Astrocyte (in vitro differentiated cells and primary cell): ENCODE measurements at regions not wholly inside any gene's neighbourhood (a gene's known extent, or its start where the extent isn't known, plus 50 kb on each side); places are given as distances from the start of the nearest gene placed in this dataset.
A peak's percentile ranks its signal among the peaks of the same experiment; 100 is the strongest.

ENCODE experiments used
- DNase-seq: peaks from one replicate; pipeline ENCODE4 v3.0.0-alpha.2; 2010; ENCODE audit warnings: low read depth
- FAIRE-seq: peaks from 2 replicates; lab custom pipeline; 2011; peaks lifted over from hg19 to GRCh38; lab: Jason Lieb, UNC
- H2AFZ ChIP-seq: 2 replicates; pipeline ENCODE4 v1.6.0; 2012; ENCODE audit warnings: low read depth, low read length, inconsistent platforms
- H3K27ac ChIP-seq: 2 replicates; pipeline ENCODE4 v1.5.1; 2011; ENCODE audit warnings: low read depth, low read length, inconsistent platforms
- H3K27me3 ChIP-seq: 2 replicates; pipeline ENCODE4 v1.6.0; 2011; ENCODE audit warnings: low read length, inconsistent platforms; ENCODE audit not compliant: insufficient read depth
- H3K36me3 ChIP-seq: 2 replicates; pipeline ENCODE4 v1.5.1; 2011; ENCODE audit warnings: low read length, inconsistent platforms; ENCODE audit not compliant: insufficient read depth
- H3K4me1 ChIP-seq: 2 replicates; pipeline ENCODE4 v1.5.1; 2011; ENCODE audit warnings: low read length, inconsistent platforms; ENCODE audit not compliant: insufficient read depth
- H3K4me2 ChIP-seq: 2 replicates; pipeline ENCODE4 v1.6.0; 2012; ENCODE audit warnings: low read length, inconsistent platforms
- H3K4me3 ChIP-seq: 2 replicates; pipeline ENCODE4 v1.5.1; 2011; ENCODE audit warnings: low read depth, mild to moderate bottlenecking, low read length, inconsistent platforms; ENCODE audit not compliant: insufficient read depth
- H3K79me2 ChIP-seq: 2 replicates; pipeline ENCODE4 v1.6.0; 2012; ENCODE audit warnings: mild to moderate bottlenecking, low read length, inconsistent platforms; ENCODE audit not compliant: insufficient read depth
- H3K9ac ChIP-seq: 2 replicates; pipeline ENCODE4 v1.6.0; 2012; ENCODE audit warnings: mild to moderate bottlenecking, low read length, inconsistent platforms
- H3K9me3 ChIP-seq: 2 replicates; pipeline ENCODE4 v1.5.1; 2012; ENCODE audit warnings: low read depth, mild to moderate bottlenecking, low read length, inconsistent platforms; ENCODE audit not compliant: insufficient read depth
- H4K20me1 ChIP-seq: 2 replicates; pipeline ENCODE4 v1.6.0; 2012; ENCODE audit warnings: low read length, inconsistent platforms; ENCODE audit not compliant: insufficient read depth
- H3K27ac Mint-ChIP-seq: one replicate; pipeline ENCODE4 v1.8.0; 2021; ENCODE audit warnings: mild to moderate bottlenecking, mixed read lengths; ENCODE audit not compliant: unreplicated experiment
- H3K27me3 Mint-ChIP-seq: one replicate; pipeline ENCODE4 v1.8.0; 2021; ENCODE audit warnings: low read depth, mixed read lengths; ENCODE audit not compliant: unreplicated experiment
- H3K36me3 Mint-ChIP-seq: one replicate; pipeline ENCODE4 v1.8.0; 2021; ENCODE audit warnings: low read depth, mixed read lengths; ENCODE audit not compliant: unreplicated experiment
- H3K4me1 Mint-ChIP-seq: one replicate; pipeline ENCODE4 v1.8.0; 2021; ENCODE audit warnings: low read depth, mixed read lengths; ENCODE audit not compliant: unreplicated experiment
- H3K4me3 Mint-ChIP-seq: one replicate; pipeline ENCODE4 v1.8.0; 2021; ENCODE audit warnings: mild to moderate bottlenecking, moderate library complexity, mixed read lengths; ENCODE audit not compliant: unreplicated experiment
- H3K9me3 Mint-ChIP-seq: one replicate; pipeline ENCODE4 v1.8.0; 2021; ENCODE audit warnings: mild to moderate bottlenecking, mixed read lengths; ENCODE audit not compliant: unreplicated experiment
- EZH2 ChIP-seq: IDR thresholded peaks from 2 replicates; pipeline ENCODE4 v1.6.1; 2012; ENCODE audit warnings: mild to moderate bottlenecking, low read length, inconsistent platforms; ENCODE audit not compliant: insufficient read depth
- TF ChIP-seq, protein P1 (sequence below): IDR thresholded peaks from 2 replicates; pipeline ENCODE4 v1.5.1; 2011; ENCODE audit warnings: low read depth, mild to moderate bottlenecking, inconsistent platforms, low read length, moderate library complexity; ENCODE audit not compliant: insufficient read depth

DNA sequence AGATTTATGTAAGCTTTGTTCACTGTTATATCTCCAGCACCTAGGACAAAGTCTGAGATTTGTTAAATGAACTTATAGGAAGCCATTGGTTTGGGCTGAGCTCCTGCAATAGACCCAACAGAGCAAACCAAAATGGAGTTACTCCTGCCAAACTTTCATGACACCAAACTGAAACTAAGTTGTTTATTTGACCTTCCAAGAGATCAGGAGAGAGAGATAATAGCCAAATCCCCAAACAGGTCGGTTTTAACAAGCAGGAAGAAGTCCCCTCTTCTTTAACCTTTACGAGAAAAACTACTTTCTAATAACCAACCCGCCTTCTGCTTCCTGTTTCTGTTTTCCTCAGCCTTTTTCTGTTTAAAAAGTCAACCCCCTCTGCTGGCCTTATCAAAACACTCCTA is 54.9 kb upstream of the ATP12A start:
- peaks cover 11% of the 10 kb centered on the region for H3K4me1 Mint-ChIP-seq

DNA sequence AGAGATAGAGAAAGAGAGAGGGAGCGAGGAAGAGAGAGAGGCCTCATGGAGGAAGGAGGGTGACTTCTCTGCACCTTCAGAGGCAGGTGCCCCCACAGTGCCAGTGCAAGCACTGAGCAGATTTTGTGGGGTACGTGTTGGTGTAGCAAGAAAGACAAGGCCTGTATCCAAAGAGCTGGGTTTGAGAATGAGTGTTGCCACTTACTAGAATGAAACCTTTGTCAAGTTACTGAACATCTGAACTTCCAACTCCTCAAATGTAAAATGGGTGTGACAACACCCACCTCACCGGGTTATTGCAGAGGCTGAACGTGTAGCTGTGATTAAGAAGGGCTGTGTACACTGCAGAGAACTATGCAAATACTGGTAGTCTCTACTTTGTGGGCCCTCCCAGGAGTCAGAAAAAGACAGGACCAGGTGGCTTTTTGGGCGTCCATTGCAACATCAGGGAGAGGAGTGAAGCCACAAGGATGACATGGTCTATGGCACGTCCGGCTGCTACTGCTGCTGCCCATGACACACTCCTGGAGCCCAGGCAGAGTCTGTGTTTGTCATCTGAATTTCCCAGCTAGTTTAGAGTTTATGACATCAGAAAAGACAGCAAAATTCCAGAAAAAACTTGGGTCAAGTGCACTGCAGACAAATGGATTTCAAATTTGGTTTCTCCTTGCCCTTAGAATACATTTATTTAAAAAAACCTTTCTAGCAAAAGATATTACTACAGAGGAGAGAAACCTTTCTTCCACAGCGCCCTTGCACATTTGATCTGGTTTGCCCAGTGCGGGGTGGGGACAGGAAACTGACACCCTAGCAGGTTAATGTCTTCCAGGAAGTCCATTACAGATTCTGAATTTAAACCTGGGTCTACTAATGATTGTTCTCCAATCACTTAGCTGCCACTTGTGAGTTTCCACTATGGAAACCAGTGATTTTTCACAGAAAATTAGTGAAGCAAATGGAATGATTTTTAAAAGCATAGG is 54.0 kb upstream of the ATP12A start:
- H3K79me2 ChIP-seq = no peaks in the 10 kb centered on the region
- no peak overlapping the region for H3K4me2 ChIP-seq
- no peaks in the 10 kb centered on the region for H3K36me3 ChIP-seq
- FAIRE-seq (no peak), DNase-seq (no peak)
- H3K9me3 Mint-ChIP-seq = peaks cover 2% of the 10 kb centered on the region
- no peaks in the 10 kb centered on the region for H3K27me3 ChIP-seq
- H3K4me1 Mint-ChIP-seq = peaks cover 18% of the 10 kb centered on the region
- TF ChIP-seq, protein P1, sequence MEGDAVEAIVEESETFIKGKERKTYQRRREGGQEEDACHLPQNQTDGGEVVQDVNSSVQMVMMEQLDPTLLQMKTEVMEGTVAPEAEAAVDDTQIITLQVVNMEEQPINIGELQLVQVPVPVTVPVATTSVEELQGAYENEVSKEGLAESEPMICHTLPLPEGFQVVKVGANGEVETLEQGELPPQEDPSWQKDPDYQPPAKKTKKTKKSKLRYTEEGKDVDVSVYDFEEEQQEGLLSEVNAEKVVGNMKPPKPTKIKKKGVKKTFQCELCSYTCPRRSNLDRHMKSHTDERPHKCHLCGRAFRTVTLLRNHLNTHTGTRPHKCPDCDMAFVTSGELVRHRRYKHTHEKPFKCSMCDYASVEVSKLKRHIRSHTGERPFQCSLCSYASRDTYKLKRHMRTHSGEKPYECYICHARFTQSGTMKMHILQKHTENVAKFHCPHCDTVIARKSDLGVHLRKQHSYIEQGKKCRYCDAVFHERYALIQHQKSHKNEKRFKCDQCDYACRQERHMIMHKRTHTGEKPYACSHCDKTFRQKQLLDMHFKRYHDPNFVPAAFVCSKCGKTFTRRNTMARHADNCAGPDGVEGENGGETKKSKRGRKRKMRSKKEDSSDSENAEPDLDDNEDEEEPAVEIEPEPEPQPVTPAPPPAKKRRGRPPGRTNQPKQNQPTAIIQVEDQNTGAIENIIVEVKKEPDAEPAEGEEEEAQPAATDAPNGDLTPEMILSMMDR = no peak
- TF ChIP-seq EZH2 = no peak
- no peak overlapping the region for H2AFZ ChIP-seq
- H3K4me3 ChIP-seq = no peak overlapping the region
- H3K9ac ChIP-seq = no peak overlapping the region
- H3K27ac Mint-ChIP-seq = no peak overlapping the region
- H3K27ac ChIP-seq = no peak overlapping the region
- H3K27me3 Mint-ChIP-seq = no peaks in the 10 kb centered on the region
- H3K4me3 Mint-ChIP-seq = no peak overlapping the region
- peaks cover 4% of the 10 kb centered on the region for H3K4me1 ChIP-seq
- H3K36me3 Mint-ChIP-seq = peaks cover 2% of the 10 kb centered on the region
- no peaks in the 10 kb centered on the region for H3K9me3 ChIP-seq
- H4K20me1 ChIP-seq = no peaks in the 10 kb centered on the region

More for the DNA sequence above, 54.9 kb upstream of the ATP12A start:
- Histone ChIP-seq H3K4me1 (no peaks in the 10 kb centered on the region), H3K4me3 (no peak overlapping the region), H3K36me3 (no peaks in the 10 kb centered on the region), H4K20me1 (no peaks in the 10 kb centered on the region), H3K9me3 (no peaks in the 10 kb centered on the region), H2AFZ (no peak overlapping the region), H3K79me2 (no peaks in the 10 kb centered on the region), H3K27me3 (no peaks in the 10 kb centered on the region), H3K4me2 (no peak overlapping the region), H3K9ac (no peak overlapping the region), H3K27ac (no peak overlapping the region)
- Mint-ChIP-seq H3K27ac (no peak overlapping the region), H3K36me3 (peaks cover 2% of the 10 kb centered on the region), H3K9me3 (peaks cover 2% of the 10 kb centered on the region), H3K4me3 (no peak overlapping the region), H3K27me3 (no peaks in the 10 kb centered on the region)
- no peak for DNase-seq
- no peak for TF ChIP-seq EZH2
- TF ChIP-seq, protein P1 = no peak
- no peak for FAIRE-seq

DNA sequence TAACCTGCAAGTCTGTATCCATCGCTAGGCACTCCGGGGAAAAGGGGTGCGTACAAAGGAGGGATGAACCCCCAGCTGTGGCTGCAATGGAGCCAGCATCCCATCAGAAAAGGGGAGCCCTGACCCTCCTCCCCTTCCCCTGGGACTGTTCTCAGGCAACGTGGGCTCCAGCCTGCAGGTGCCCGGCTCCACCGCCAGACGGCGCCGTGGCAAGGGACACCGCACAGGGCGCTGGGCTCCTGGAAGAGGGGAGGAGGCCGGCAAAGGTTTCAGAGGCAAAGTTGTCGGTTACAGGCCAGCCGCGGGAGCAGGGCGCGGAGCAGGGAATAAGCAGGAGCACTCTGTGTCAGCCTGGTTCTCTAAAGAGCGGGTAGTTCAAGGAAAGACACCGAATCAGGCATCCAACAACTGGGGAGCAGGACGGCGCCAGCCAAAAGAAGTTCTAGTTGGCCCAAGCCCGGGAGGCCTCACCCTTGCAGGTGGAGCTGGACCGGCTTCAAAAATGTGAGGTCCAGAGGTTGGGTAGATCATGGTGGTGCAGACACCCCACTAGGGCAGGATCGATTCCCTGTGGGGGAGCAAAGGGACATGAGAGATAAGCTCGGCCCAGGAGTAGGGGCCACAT is 53.0 kb upstream of the ATP12A start:
- H4K20me1 ChIP-seq = no peaks in the 10 kb centered on the region
- H3K9ac ChIP-seq = no peak overlapping the region
- FAIRE-seq (no peak), DNase-seq (no peak)
- Mint-ChIP-seq H3K4me3 (no peak overlapping the region), H3K27ac (peak overlapping the region; percentile 47), H3K9me3 (peaks cover 2% of the 10 kb centered on the region), H3K36me3 (peaks cover 2% of the 10 kb centered on the region), H3K27me3 (no peaks in the 10 kb centered on the region), H3K4me1 (peaks cover 18% of the 10 kb centered on the region)
- peaks cover 4% of the 10 kb centered on the region for H3K4me1 ChIP-seq
- H3K79me2 ChIP-seq = no peaks in the 10 kb centered on the region
- no peak overlapping the region for H3K4me3 ChIP-seq
- H3K27me3 ChIP-seq = no peaks in the 10 kb centered on the region
- no peaks in the 10 kb centered on the region for H3K36me3 ChIP-seq
- H3K4me2 ChIP-seq = no peak overlapping the region
- H2AFZ ChIP-seq = peak overlapping the region; percentile 4
- H3K27ac ChIP-seq = no peak overlapping the region
- TF ChIP-seq, protein P1 = peak; percentile 51
- TF ChIP-seq EZH2 = no peak
- H3K9me3 ChIP-seq = no peaks in the 10 kb centered on the region
